ENCODE measurements at regions not wholly inside any gene's neighbourhood (a gene's known extent, or its start where the extent isn't known, plus 50 kb on each side); places are given as distances from the start of the nearest gene placed in this dataset.

- Histone ChIP-seq H3K4me3 (no peak overlapping the region), H3K27ac (no peak overlapping the region), H3K36me3 (replicated peaks in 1 of 2) (no peaks in the 10 kb centered on the region), H3K9me3 (replicated peaks in 1 of 3) (no peaks in the 10 kb centered on the region), H3K4me1 (replicated peaks in 1 of 2) (no peaks in the 10 kb centered on the region), H3K27me3 (no peaks in the 10 kb centered on the region)
- TF ChIP-seq POLR2A (IDR thresholded peaks at IDR 0.05): no peak
- no peak for TF ChIP-seq CTCF (IDR thresholded peaks at IDR 0.05)
- no peak for DNase-seq
- intact Hi-C loops (cut with DNase I): no loop called here
- WGBS, 4 donors: 72 to 87% (median 79%) methylated on average over 2 of the region's 2 CpGs
Observed at GRCh38 chr2:45119855-45120254, 110.6 kb upstream of the SIX2 start.

GRCh38 chr2:45119038-45119437 lies 109.8 kb upstream of the SIX2 start:
- H3K4me3 ChIP-seq: no peak overlapping the region
- H3K9me3 ChIP-seq (replicated peaks in 1 of 3): no peaks in the 10 kb centered on the region
- no peaks in the 10 kb centered on the region for H3K4me1 ChIP-seq (replicated peaks in 1 of 2)
- no peak for DNase-seq
- TF ChIP-seq CTCF (IDR thresholded peaks at IDR 0.05) (no peak), POLR2A (IDR thresholded peaks at IDR 0.05) (no peak)
- no peaks in the 10 kb centered on the region for H3K36me3 ChIP-seq (replicated peaks in 1 of 2)
- intact Hi-C loops (cut with DNase I): no loop called here
- no peak overlapping the region for H3K27ac ChIP-seq
- H3K27me3 ChIP-seq: no peaks in the 10 kb centered on the region
- WGBS, 4 donors: 92 to 96% (median 93%) methylated on average over 5 of the region's 5 CpGs

- no peak for DNase-seq
- Histone ChIP-seq H3K4me3 (no peak overlapping the region), H3K9me3 (replicated peaks in 1 of 3) (no peaks in the 10 kb centered on the region), H3K36me3 (replicated peaks in 1 of 2) (no peaks in the 10 kb centered on the region), H3K27ac (no peak overlapping the region), H3K27me3 (no peaks in the 10 kb centered on the region), H3K4me1 (replicated peaks in 1 of 2) (no peaks in the 10 kb centered on the region)
- TF ChIP-seq CTCF (IDR thresholded peaks at IDR 0.05) (no peak), POLR2A (IDR thresholded peaks at IDR 0.05) (no peak)
- WGBS, 4 donors: 57 to 85% (median 69%) methylated on average over 1 of the region's 1 CpG
- intact Hi-C loops (cut with DNase I): no loop called here
Observed at GRCh38 chr2:45117383-45117782, 108.1 kb upstream of the SIX2 start.

GRCh38 chr2:45115181-45115580 lies 105.9 kb upstream of the SIX2 start:
- Histone ChIP-seq H3K27me3 (no peaks in the 10 kb centered on the region), H3K4me1 (replicated peaks in 1 of 2) (no peaks in the 10 kb centered on the region), H3K4me3 (no peak overlapping the region), H3K27ac (no peak overlapping the region), H3K9me3 (replicated peaks in 1 of 3) (no peaks in the 10 kb centered on the region), H3K36me3 (replicated peaks in 1 of 2) (no peaks in the 10 kb centered on the region)
- intact Hi-C loops (cut with DNase I): no loop called here
- WGBS, 4 donors: 69 to 85% (median 80%) methylated on average over 1 of the region's 1 CpG
- no peak for DNase-seq
- TF ChIP-seq POLR2A (IDR thresholded peaks at IDR 0.05) (no peak), CTCF (IDR thresholded peaks at IDR 0.05) (no peak)
